ENCODE measurements at regions not wholly inside any gene's neighbourhood (a gene's known extent, or its start where the extent isn't known, plus 50 kb on each side); places are given as distances from the start of the nearest gene placed in this dataset.

GRCh38 chr22:34437140-34437539, 516.9 kb upstream of the LARGE1 start:
- DNase-seq = no peak

GRCh38 chr22:34454598-34454997, 534.3 kb upstream of the LARGE1 start:
- no peak for DNase-seq

GRCh38 chr22:34462795-34463194, 542.5 kb upstream of the LARGE1 start:
- no peak for DNase-seq

GRCh38 chr22:34475886-34476285, 555.6 kb upstream of the LARGE1 start:
- no peak for DNase-seq

GRCh38 chr22:34476762-34477161, 556.5 kb upstream of the LARGE1 start:
- DNase-seq = no peak

- DNase-seq = no peak
These were observed 560.8 kb upstream of the LARGE1 start for GRCh38 chr22:34481090-34481489.

- no peak for DNase-seq
These were observed 566.1 kb upstream of the LARGE1 start for GRCh38 chr22:34486381-34486780.

- no peak for DNase-seq
These were observed 569.6 kb upstream of the LARGE1 start for GRCh38 chr22:34489861-34490260.

- no peak for DNase-seq
These were observed 570.6 kb upstream of the LARGE1 start for GRCh38 chr22:34490886-34491285.

- no peak for DNase-seq
These were observed 572.5 kb upstream of the ISX start for GRCh38 chr22:34493486-34493885.

GRCh38 chr22:34501366-34501965, 564.5 kb upstream of the ISX start:
- DNase-seq = no peak

- DNase-seq = no peak
These were observed 563.1 kb upstream of the ISX start for GRCh38 chr22:34502821-34503220.

- no peak for DNase-seq
These were observed 557.2 kb upstream of the ISX start for GRCh38 chr22:34508797-34509196.

- DNase-seq = no peak
These were observed 539.3 kb upstream of the ISX start for GRCh38 chr22:34526681-34527080.

GRCh38 chr22:34534101-34534500, 531.9 kb upstream of the ISX start:
- no peak for DNase-seq

GRCh38 chr22:34567367-34567766, 498.6 kb upstream of the ISX start:
- no peak for DNase-seq

- no peak for DNase-seq
These were observed 495.6 kb upstream of the ISX start for GRCh38 chr22:34570408-34570807.

- DNase-seq = no peak
These were observed 486.4 kb upstream of the ISX start for GRCh38 chr22:34579519-34579918.

GRCh38 chr22:34587357-34588356, 478.3 kb upstream of the ISX start:
- DNase-seq = no peak

GRCh38 chr22:34588871-34589545, 476.9 kb upstream of the ISX start:
- no peak for DNase-seq

- no peak for DNase-seq
These were observed 473.7 kb upstream of the ISX start for GRCh38 chr22:34592123-34592740.

GRCh38 chr22:34599567-34599966, 466.4 kb upstream of the ISX start:
- no peak for DNase-seq

- DNase-seq = no peak
These were observed 461.6 kb upstream of the ISX start for GRCh38 chr22:34604312-34604711.
